AG09319 (cell line): ENCODE measurements at regions not wholly inside any gene's neighbourhood (a gene's known extent, or its start where the extent isn't known, plus 50 kb on each side); places are given as distances from the start of the nearest gene placed in this dataset.
"Not testable (repeated sequence)": the region's sequence is repeated elsewhere in the genome, so short reads cannot be mapped to it uniquely, and the experiment has no call there.

Experiments used
- DNase-seq: peaks from one replicate; pipeline ENCODE4 v3.0.0-alpha.2; 2010; ENCODE audit warnings: low read depth; ENCODE audit errors: extremely low read depth
- TF ChIP-seq, protein P1 (sequence below): IDR thresholded peaks from 2 replicates; pipeline ENCODE4 v1.5.1; 2011; ENCODE audit warnings: low read depth, mild to moderate bottlenecking, inconsistent platforms, low read length, moderate library complexity

DNA sequence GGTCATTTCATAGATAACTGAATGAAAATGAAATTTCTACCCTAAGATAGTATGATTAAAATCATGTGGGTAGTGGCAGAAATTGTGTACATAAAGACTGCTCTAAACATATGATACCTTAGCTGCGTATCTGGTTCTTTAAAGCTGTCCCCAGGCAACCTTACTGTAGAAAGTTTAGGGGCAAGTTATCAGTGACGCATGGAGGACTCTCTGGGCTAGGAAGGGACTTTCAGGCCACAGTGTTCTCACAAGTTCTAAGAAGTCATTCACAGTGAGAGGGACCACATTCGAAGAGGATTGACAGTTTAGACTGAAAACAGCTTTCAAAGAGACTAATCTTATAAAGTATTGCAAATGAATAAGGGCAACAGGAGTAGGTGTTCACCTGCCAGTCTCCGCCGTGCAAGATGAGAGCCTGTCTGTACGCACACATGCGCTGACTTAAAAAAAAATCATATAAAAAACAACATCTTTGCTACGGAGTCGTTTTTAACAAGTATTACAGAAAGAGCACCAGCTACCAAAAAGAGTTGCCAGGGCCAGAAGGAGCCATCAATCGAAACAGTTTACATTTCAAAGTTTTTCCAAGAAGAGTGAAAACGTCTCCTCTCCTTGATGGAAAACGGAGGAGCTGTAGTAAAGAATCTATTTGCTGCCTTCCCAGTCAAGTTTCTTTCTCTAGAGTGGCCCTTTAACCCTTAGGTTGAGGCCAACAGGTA lies 146.3 kb downstream of the CETN3 start:
- DNase-seq, result no peak
- TF ChIP-seq, protein P1, sequence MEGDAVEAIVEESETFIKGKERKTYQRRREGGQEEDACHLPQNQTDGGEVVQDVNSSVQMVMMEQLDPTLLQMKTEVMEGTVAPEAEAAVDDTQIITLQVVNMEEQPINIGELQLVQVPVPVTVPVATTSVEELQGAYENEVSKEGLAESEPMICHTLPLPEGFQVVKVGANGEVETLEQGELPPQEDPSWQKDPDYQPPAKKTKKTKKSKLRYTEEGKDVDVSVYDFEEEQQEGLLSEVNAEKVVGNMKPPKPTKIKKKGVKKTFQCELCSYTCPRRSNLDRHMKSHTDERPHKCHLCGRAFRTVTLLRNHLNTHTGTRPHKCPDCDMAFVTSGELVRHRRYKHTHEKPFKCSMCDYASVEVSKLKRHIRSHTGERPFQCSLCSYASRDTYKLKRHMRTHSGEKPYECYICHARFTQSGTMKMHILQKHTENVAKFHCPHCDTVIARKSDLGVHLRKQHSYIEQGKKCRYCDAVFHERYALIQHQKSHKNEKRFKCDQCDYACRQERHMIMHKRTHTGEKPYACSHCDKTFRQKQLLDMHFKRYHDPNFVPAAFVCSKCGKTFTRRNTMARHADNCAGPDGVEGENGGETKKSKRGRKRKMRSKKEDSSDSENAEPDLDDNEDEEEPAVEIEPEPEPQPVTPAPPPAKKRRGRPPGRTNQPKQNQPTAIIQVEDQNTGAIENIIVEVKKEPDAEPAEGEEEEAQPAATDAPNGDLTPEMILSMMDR, result no peak

DNA sequence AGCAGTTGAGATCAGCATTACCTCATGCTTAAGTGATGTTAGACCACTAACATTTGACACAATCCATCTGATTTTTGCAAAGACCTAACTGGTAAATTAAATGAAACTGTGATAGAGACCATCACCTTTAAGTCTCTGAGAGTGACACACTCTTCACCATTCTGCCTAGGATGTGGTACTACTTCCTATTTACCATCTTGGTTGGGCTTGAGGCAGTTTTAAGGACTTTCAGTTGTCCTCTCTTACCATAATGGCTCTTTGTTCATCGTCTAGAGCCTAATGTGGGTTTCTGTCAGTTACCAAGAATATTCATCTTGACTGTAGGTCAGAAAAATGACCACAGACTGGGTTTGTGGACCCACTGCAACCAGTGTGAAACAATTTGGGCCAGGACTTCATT lies 158.1 kb downstream of the CETN3 start:
- DNase-seq, result no peak
- TF ChIP-seq, protein P1, result no peak

DNA sequence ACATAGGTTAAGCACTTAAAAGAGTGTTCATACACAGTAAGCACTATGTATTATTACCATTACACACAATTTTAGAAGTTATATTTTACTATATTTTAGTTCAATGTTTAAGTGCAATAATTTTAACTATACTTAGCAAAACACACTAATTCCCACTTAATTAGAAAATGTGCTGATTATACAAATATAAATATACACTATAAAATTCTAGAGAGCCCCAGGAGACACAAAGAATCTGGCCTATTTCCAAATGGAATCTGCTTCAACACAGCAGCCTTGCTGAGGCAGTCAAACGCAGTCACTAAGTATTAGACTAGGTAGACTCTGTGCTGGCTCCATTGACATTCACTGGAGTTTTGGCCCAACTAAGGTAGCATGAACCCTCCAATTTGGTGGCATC lies 160.9 kb downstream of the CETN3 start:
- TF ChIP-seq, protein P1, result no peak
- DNase-seq, result no peak

DNA sequence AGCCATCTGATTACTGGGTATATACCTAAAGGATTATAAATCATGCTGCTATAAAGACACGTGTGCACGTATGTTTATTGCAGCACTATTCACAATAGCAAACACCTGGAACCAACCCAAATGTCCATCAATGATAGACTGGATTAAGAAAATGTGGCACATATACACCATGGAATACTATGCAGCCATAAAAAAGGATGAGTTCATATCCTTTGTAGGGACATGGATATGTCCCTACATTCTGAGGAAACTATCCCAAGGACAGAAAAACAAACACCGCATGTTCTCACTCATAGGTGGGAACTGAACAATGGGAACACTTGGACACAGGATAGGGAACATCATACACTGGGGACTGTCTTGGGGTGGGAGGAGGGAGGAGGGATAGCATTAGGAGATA lies 165.7 kb downstream of the CETN3 start:
- DNase-seq, result not testable (repeated sequence)

DNA sequence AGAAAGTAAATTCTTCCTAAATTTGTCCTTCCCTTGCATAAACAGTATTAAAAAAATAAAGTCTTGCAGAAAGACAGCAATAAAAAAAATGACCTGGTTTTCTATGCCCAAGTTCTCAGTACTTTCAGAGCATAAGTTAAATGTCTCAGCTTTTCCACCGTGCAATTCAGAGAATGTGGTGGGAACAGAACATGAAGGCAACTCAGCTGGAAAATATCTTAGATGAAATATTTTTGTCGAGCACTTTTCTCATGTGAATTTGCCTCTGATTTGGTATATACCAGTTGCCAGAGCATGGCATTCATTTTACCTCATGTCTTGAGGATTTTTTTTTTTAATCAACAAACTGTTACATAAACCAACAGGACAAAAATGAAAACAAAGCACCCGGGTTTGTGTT lies 176.1 kb downstream of the CETN3 start:
- TF ChIP-seq, protein P1, result no peak
- DNase-seq, result no peak

DNA sequence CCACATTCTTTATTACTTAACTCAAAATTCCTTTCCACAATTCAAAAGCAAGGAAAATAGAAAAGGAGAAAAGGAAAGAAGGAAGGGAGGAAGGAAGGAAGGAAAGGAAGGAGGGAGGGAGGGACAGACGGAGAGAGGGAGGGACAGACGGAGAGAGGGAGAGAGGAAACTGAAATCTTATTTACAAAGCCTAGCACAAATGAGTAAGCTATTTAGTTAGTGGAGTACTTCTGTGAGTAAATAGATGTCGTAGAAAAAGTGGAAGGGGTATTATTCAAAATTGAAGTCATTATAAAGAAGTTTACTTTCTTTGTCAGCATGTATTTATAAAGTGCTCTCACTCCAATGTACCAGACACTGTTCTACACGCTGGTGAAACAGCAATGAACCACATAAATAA lies 177.9 kb downstream of the CETN3 start:
- no peak for DNase-seq
- TF ChIP-seq, protein P1, result no peak

DNA sequence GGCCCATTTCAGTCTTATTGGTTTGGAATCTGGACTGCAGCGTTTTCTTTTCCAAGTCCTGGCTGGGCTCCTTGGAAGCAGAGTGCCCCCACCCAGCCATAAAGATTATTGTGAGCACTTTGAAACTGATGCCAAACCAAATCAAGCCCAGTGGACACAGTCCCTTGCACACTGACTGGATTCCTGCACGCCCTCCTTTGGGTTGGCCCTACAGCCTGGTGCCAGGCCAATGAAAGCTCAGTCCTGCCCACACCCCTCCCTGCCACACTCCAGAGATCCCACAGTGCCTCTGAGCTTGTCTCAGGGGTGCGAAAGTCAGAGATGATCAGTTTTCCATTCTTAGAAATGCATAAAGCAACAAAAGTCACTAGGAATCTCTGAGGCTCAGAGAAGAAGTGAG lies 181.9 kb downstream of the CETN3 start:
- TF ChIP-seq, protein P1, result no peak
- no peak for DNase-seq
